AG10803 (cell line): ENCODE measurements at regions not wholly inside any gene's neighbourhood (a gene's known extent, or its start where the extent isn't known, plus 50 kb on each side); places are given as distances from the start of the nearest gene placed in this dataset.

ENCODE experiments used
- DNase-seq: peaks from one replicate; pipeline ENCODE4 v3.0.0; 2010; ENCODE audit warnings: low read depth
- H3K4me3 ChIP-seq: 2 replicates; pipeline ENCODE4 v1.5.1; 2011; ENCODE audit warnings: mild to moderate bottlenecking, low read length, control low read depth
- CTCF ChIP-seq: conservative IDR thresholded peaks from 2 replicates; pipeline ENCODE4 v1.5.1; 2011; ENCODE audit warnings: mild to moderate bottlenecking, low read length, control low read depth, inconsistent platforms

GRCh38 chr4:177077095-177077971, 232.3 kb upstream of the NEIL3 start:
- no peak for TF ChIP-seq CTCF
- H3K4me3 ChIP-seq, result no peak overlapping the region
- DNase-seq, result no peak

GRCh38 chr4:177079327-177079726, 230.3 kb upstream of the NEIL3 start:
- DNase-seq, result no peak
- no peak overlapping the region for H3K4me3 ChIP-seq
- TF ChIP-seq CTCF, result no peak

GRCh38 chr4:177080388-177080787, 229.3 kb upstream of the NEIL3 start:
- no peak overlapping the region for H3K4me3 ChIP-seq
- DNase-seq, result no peak
- TF ChIP-seq CTCF, result no peak

GRCh38 chr4:177087060-177087459, 222.6 kb upstream of the NEIL3 start:
- no peak for TF ChIP-seq CTCF
- no peak overlapping the region for H3K4me3 ChIP-seq
- DNase-seq, result no peak

GRCh38 chr4:177087499-177087898, 222.2 kb upstream of the NEIL3 start:
- no peak for DNase-seq
- H3K4me3 ChIP-seq, result no peak overlapping the region
- TF ChIP-seq CTCF, result no peak

- H3K4me3 ChIP-seq, result no peak overlapping the region
- no peak for DNase-seq
- TF ChIP-seq CTCF, result no peak
These were observed 218.2 kb upstream of the NEIL3 start for GRCh38 chr4:177091515-177091914.

- DNase-seq, result peak; percentile 25
- TF ChIP-seq CTCF, result no peak
These were observed 216.9 kb upstream of the NEIL3 start for GRCh38 chr4:177092807-177093206.

More at GRCh38 chr4:177092807-177093206, 216.9 kb upstream of the NEIL3 start:
- H3K4me3 ChIP-seq, result no peak overlapping the region
